Right renal cortex interstitium (tissue), 3 donors: ENCODE measurements at regions not wholly inside any gene's neighbourhood (a gene's known extent, or its start where the extent isn't known, plus 50 kb on each side); places are given as distances from the start of the nearest gene placed in this dataset.

Experiments
- DNase-seq, 3 donors: peaks; one replicate each; pipeline ENCODE4 v3.0.0-alpha.2; 2013; ENCODE audit warnings: low read depth in 3 of 3, low spot score in 2 of 3

- no peak for DNase-seq
Observed at GRCh38 chr1:38370716-38371504, 324.3 kb upstream of the POU3F1 start.

GRCh38 chr1:38365242-38365641 lies 318.6 kb upstream of the POU3F1 start:
- no peak for DNase-seq

GRCh38 chr1:38361566-38361965 lies 315.0 kb upstream of the POU3F1 start:
- DNase-seq, result no peak

GRCh38 chr1:38360807-38361206 lies 314.2 kb upstream of the POU3F1 start:
- DNase-seq, result no peak

- DNase-seq, result no peak
Observed at GRCh38 chr1:38353956-38354355, 307.4 kb upstream of the POU3F1 start.

GRCh38 chr1:38352869-38353268 lies 306.3 kb upstream of the POU3F1 start:
- no peak for DNase-seq

GRCh38 chr1:38347446-38348175 lies 301.0 kb upstream of the POU3F1 start:
- DNase-seq, result no peak

GRCh38 chr1:38344716-38345115 lies 298.1 kb upstream of the POU3F1 start:
- DNase-seq, result no peak

GRCh38 chr1:38341694-38342093 lies 295.1 kb upstream of the POU3F1 start:
- DNase-seq, result no peak

GRCh38 chr1:38340409-38340808 lies 293.8 kb upstream of the POU3F1 start:
- DNase-seq, result no peak

- no peak for DNase-seq
Observed at GRCh38 chr1:38337711-38338110, 291.1 kb upstream of the POU3F1 start.

GRCh38 chr1:38336961-38337360 lies 290.4 kb upstream of the POU3F1 start:
- no peak for DNase-seq

- DNase-seq, result no peak
Observed at GRCh38 chr1:38336301-38336923, 289.8 kb upstream of the POU3F1 start.

GRCh38 chr1:38334930-38335592 lies 288.5 kb upstream of the POU3F1 start:
- no peak for DNase-seq

GRCh38 chr1:38332649-38333310 lies 286.2 kb upstream of the POU3F1 start:
- no peak for DNase-seq

GRCh38 chr1:38331496-38332210 lies 285.1 kb upstream of the POU3F1 start:
- DNase-seq, result no peak

- DNase-seq, result no peak
Observed at GRCh38 chr1:38330799-38331198, 284.2 kb upstream of the POU3F1 start.

GRCh38 chr1:38329644-38330043 lies 283.1 kb upstream of the POU3F1 start:
- DNase-seq, result no peak

GRCh38 chr1:38328278-38329035 lies 281.9 kb upstream of the POU3F1 start:
- no peak for DNase-seq
